H9 (cell line): ENCODE measurements at regions not wholly inside any gene's neighbourhood (a gene's known extent, or its start where the extent isn't known, plus 50 kb on each side); places are given as distances from the start of the nearest gene placed in this dataset.

Experiments
- DNase-seq: peaks from one replicate; pipeline ENCODE4 v3.0.0-alpha.2; 2017
- H2AFZ ChIP-seq: one replicate; pipeline ENCODE4 v1.6.1; 2013; ENCODE audit warnings: mild to moderate bottlenecking, low read length, control low read depth, moderate library complexity
- H2AK5ac ChIP-seq: 2 replicates; pipeline ENCODE4 v1.6.1; 2013; ENCODE audit warnings: low read length, control low read depth, mixed read lengths; ENCODE audit not compliant: insufficient read length
- H2BK120ac ChIP-seq: one replicate; pipeline ENCODE4 v1.6.1; 2013; ENCODE audit warnings: low read depth, mild to moderate bottlenecking, low read length, control low read depth, inconsistent platforms; ENCODE audit not compliant: poor library complexity, severe bottlenecking
- H2BK12ac ChIP-seq: 2 replicates; pipeline ENCODE4 v1.6.1; 2013; ENCODE audit warnings: low read length, control low read depth, mixed read lengths, low read depth; ENCODE audit not compliant: insufficient read length
- H2BK15ac ChIP-seq: 2 replicates; pipeline ENCODE4 v1.6.1; 2013; ENCODE audit warnings: low read depth, low read length, control low read depth
- H2BK20ac ChIP-seq: one replicate; pipeline ENCODE4 v1.6.1; 2013; ENCODE audit warnings: low read depth, mild to moderate bottlenecking, low read length, control low read depth, inconsistent platforms; ENCODE audit not compliant: poor library complexity, severe bottlenecking
- H2BK5ac ChIP-seq: 2 replicates; pipeline ENCODE4 v1.6.1; 2013; ENCODE audit warnings: low read length, control low read depth, mixed read lengths; ENCODE audit not compliant: insufficient read length
- H3K14ac ChIP-seq: 2 replicates; pipeline ENCODE4 v1.6.1; 2013; ENCODE audit warnings: low read length, control low read depth; ENCODE audit not compliant: insufficient read depth
- H3K18ac ChIP-seq: 2 replicates; pipeline ENCODE4 v1.6.1; 2013; ENCODE audit warnings: low read depth, mild to moderate bottlenecking, mixed read lengths, low read length, control low read depth; ENCODE audit not compliant: insufficient read length
- H3K23ac ChIP-seq: 2 replicates; pipeline ENCODE4 v1.6.1; 2013; ENCODE audit warnings: low read length, control low read depth, mixed read lengths, low read depth; ENCODE audit not compliant: insufficient read length
- H3K23me2 ChIP-seq: 2 replicates; pipeline ENCODE4 v1.6.1; 2013; ENCODE audit warnings: low read depth, mild to moderate bottlenecking, mixed read lengths, low read length, control low read depth; ENCODE audit not compliant: insufficient read length, poor library complexity, severe bottlenecking
- H3K27ac ChIP-seq: 2 replicates; pipeline ENCODE4 v1.5.1; 2013; ENCODE audit warnings: low read length, control low read depth, mixed read lengths, low read depth; ENCODE audit not compliant: insufficient read length
- H3K27me3 ChIP-seq: 2 replicates; pipeline ENCODE4 v1.6.1; 2013; ENCODE audit warnings: low read length, control low read depth, inconsistent platforms; ENCODE audit not compliant: insufficient read depth
- H3K4ac ChIP-seq: 2 replicates; pipeline ENCODE4 v1.6.1; 2013; ENCODE audit warnings: low read depth, mild to moderate bottlenecking, control low read depth, inconsistent platforms, low read length, moderate library complexity
- H3K4me1 ChIP-seq: 2 replicates; pipeline ENCODE4 v1.6.1; 2013; ENCODE audit warnings: low read length, control low read depth, inconsistent platforms; ENCODE audit not compliant: insufficient read depth
- H3K4me2 ChIP-seq: 2 replicates; pipeline ENCODE4 v1.6.1; 2013; ENCODE audit warnings: low read length, control low read depth, mixed read lengths; ENCODE audit not compliant: insufficient read length, insufficient read depth
- H3K56ac ChIP-seq: 2 replicates; pipeline ENCODE4 v1.6.1; 2013; ENCODE audit warnings: low read depth, mild to moderate bottlenecking, mixed read lengths, low read length, control low read depth; ENCODE audit not compliant: insufficient read length
- H3K79me1 ChIP-seq: 2 replicates; pipeline ENCODE4 v1.6.1; 2013; ENCODE audit warnings: low read depth, mild to moderate bottlenecking, moderate library complexity, low read length, control low read depth, inconsistent platforms; ENCODE audit not compliant: insufficient read depth, poor library complexity, severe bottlenecking
- H3K79me2 ChIP-seq: 2 replicates; pipeline ENCODE4 v1.6.1; 2013; ENCODE audit warnings: low read length, control low read depth, inconsistent platforms; ENCODE audit not compliant: insufficient read depth
- H3K9ac ChIP-seq: 2 replicates; pipeline ENCODE4 v1.6.1; 2013; ENCODE audit warnings: low read length, control low read depth, mixed read lengths; ENCODE audit not compliant: insufficient read length; ENCODE audit errors: extremely low read depth
- H3K9me3 ChIP-seq: one replicate; pipeline ENCODE4 v1.6.1; 2013; ENCODE audit warnings: low read depth, low read length, inconsistent platforms; ENCODE audit not compliant: control insufficient read depth
- H3T11ph ChIP-seq: one replicate; pipeline ENCODE4 v1.6.1; 2013; ENCODE audit warnings: mild to moderate bottlenecking, low read length, control low read depth, inconsistent platforms
- H4K20me1 ChIP-seq: one replicate; pipeline ENCODE4 v1.6.1; 2013; ENCODE audit not compliant: control insufficient read depth, insufficient read length, insufficient read depth
- H4K5ac ChIP-seq: 2 replicates; pipeline ENCODE4 v1.6.1; 2013; ENCODE audit warnings: low read depth, mild to moderate bottlenecking, mixed read lengths, low read length, control low read depth; ENCODE audit not compliant: insufficient read length
- H4K8ac ChIP-seq: replicated peaks from 2 replicates; pipeline ENCODE4 v1.6.1; 2013; ENCODE audit warnings: low read length, control low read depth, mixed read lengths, low read depth; ENCODE audit not compliant: insufficient read length
- H4K91ac ChIP-seq: 2 replicates; pipeline ENCODE4 v1.6.1; 2013; ENCODE audit warnings: low read depth, mild to moderate bottlenecking, moderate library complexity, mixed read lengths, low read length, control low read depth; ENCODE audit not compliant: insufficient read length
- H3K27ac Mint-ChIP-seq, 3 experiments: 2 replicates in 2 of 3; 3 replicates in 1 of 3; pipeline ENCODE4 v1.8.0; 2020 to 2021; ENCODE audit warnings: mixed read lengths in 3 of 3, mild to moderate bottlenecking in 1 of 3, moderate library complexity in 1 of 3
- H3K27me3 Mint-ChIP-seq: 2 replicates; pipeline ENCODE4 v1.8.0; 2021; ENCODE audit warnings: low read depth, mild to moderate bottlenecking, moderate library complexity, mixed read lengths
- H3K36me3 Mint-ChIP-seq, 3 experiments: 2 replicates in 2 of 3; 3 replicates in 1 of 3; pipeline ENCODE4 v1.8.0; 2020 to 2021; ENCODE audit warnings: low read depth in 3 of 3, mixed read lengths in 3 of 3; ENCODE audit not compliant: insufficient read depth in 1 of 3
- H3K4me1 Mint-ChIP-seq, 2 experiments: 2 replicates each; pipeline ENCODE4 v1.8.0; 2020; ENCODE audit warnings: mixed read lengths in 2 of 2
- H3K4me3 Mint-ChIP-seq, 2 experiments: 2 replicates in 1 of 2; 3 replicates in 1 of 2; pipeline ENCODE4 v1.8.0; 2020 to 2021; ENCODE audit warnings: mild to moderate bottlenecking in 2 of 2, mixed read lengths in 2 of 2, moderate library complexity in 1 of 2
- H3K9me3 Mint-ChIP-seq, 2 experiments: 2 replicates in 1 of 2; 3 replicates in 1 of 2; pipeline ENCODE4 v1.8.0; 2020; ENCODE audit warnings: mild to moderate bottlenecking in 2 of 2, mixed read lengths in 2 of 2, moderate library complexity in 1 of 2
- WGBS: extraction: QIAGEN DNeasy Blood & Tissue Kit; methylation state at CpG from one replicate; pipeline ENCODE4 v1.1.7; 2013; ENCODE audit warnings: missing lambda C conversion rate, low lambda C conversion rate, mixed read lengths; ENCODE audit not compliant: insufficient read length; ENCODE audit errors: extremely low coverage; 5-methylcytosine and 5-hydroxymethylcytosine counted together
- TF ChIP-seq, protein P1 (sequence below): fragments of 200-600 bp; sonication (generic); conservative IDR thresholded peaks from 3 replicates; pipeline ENCODE4 v1.8.0; 2021; ENCODE audit warnings: antibody characterized with exemption, mild to moderate bottlenecking

DNA sequence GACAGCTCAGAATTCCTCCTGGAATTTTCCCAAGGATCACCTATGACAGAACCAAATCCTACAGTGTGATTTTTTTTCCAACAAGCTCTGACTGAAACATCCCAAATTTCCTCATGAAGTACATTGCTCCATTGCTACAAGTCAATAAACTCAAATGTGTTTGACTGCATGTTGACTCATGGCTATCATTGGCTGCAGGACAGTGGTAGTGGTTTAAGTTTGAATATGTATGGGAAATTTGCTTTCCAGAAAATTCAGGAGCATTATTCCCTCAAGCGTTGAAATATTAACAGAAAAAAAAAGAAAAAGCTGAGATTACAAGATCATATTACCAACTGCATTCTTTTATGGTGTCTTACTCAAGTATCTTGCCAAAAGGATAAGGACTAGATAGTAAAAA, 402.8 kb upstream of the DSEL start:
- no peaks in the 10 kb centered on the region for H3K27me3 ChIP-seq
- H3T11ph ChIP-seq = no peak overlapping the region
- no peak overlapping the region for H3K9ac ChIP-seq
- no peak overlapping the region for H3K4ac ChIP-seq
- TF ChIP-seq, protein P1, sequence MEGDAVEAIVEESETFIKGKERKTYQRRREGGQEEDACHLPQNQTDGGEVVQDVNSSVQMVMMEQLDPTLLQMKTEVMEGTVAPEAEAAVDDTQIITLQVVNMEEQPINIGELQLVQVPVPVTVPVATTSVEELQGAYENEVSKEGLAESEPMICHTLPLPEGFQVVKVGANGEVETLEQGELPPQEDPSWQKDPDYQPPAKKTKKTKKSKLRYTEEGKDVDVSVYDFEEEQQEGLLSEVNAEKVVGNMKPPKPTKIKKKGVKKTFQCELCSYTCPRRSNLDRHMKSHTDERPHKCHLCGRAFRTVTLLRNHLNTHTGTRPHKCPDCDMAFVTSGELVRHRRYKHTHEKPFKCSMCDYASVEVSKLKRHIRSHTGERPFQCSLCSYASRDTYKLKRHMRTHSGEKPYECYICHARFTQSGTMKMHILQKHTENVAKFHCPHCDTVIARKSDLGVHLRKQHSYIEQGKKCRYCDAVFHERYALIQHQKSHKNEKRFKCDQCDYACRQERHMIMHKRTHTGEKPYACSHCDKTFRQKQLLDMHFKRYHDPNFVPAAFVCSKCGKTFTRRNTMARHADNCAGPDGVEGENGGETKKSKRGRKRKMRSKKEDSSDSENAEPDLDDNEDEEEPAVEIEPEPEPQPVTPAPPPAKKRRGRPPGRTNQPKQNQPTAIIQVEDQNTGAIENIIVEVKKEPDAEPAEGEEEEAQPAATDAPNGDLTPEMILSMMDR = no peak
- Mint-ChIP-seq H3K9me3 (no peaks in the 10 kb centered on the region; a peak in 1 of 5 replicates), H3K27ac (no peak overlapping the region), H3K4me3 (no peak overlapping the region), H3K27me3 (no peaks in the 10 kb centered on the region), H3K36me3 (no peaks in the 10 kb centered on the region), H3K4me1 (no peaks in the 10 kb centered on the region)
- H3K4me1 ChIP-seq = no peaks in the 10 kb centered on the region
- H3K18ac ChIP-seq = no peak overlapping the region
- no peak for DNase-seq
- no peak overlapping the region for H2BK20ac ChIP-seq
- no peak overlapping the region for H4K5ac ChIP-seq
- H3K79me1 ChIP-seq = no peaks in the 10 kb centered on the region
- H2BK120ac ChIP-seq = no peak overlapping the region
- no peaks in the 10 kb centered on the region for H3K23me2 ChIP-seq
- H3K23ac ChIP-seq = no peak overlapping the region
- no peak overlapping the region for H4K8ac ChIP-seq
- no peaks in the 10 kb centered on the region for H3K79me2 ChIP-seq
- no peaks in the 10 kb centered on the region for H4K20me1 ChIP-seq
- no peak overlapping the region for H2AK5ac ChIP-seq
- H3K9me3 ChIP-seq = no peaks in the 10 kb centered on the region
- H3K14ac ChIP-seq = no peak overlapping the region
- no peak overlapping the region for H3K4me2 ChIP-seq
- H2AFZ ChIP-seq = no peak overlapping the region
- no peak overlapping the region for H3K27ac ChIP-seq
- H2BK15ac ChIP-seq = no peak overlapping the region
- no CpG with 5 or more reads among the region's 1 CpG for WGBS
- no peak overlapping the region for H2BK12ac ChIP-seq
- no peak overlapping the region for H3K56ac ChIP-seq
- H2BK5ac ChIP-seq = no peak overlapping the region
- H4K91ac ChIP-seq = no peak overlapping the region
